GM19238 (cell line): ENCODE measurements at regions not wholly inside any gene's neighbourhood (a gene's known extent, or its start where the extent isn't known, plus 50 kb on each side); places are given as distances from the start of the nearest gene placed in this dataset.
"Not testable (repeated sequence)": the region's sequence is repeated elsewhere in the genome, so short reads cannot be mapped to it uniquely, and the experiment has no call there.

Experiments
- DNase-seq: peaks from one replicate; pipeline ENCODE4 v3.0.0; 2011; ENCODE audit warnings: low spot score; ENCODE audit not compliant: insufficient read length

DNA sequence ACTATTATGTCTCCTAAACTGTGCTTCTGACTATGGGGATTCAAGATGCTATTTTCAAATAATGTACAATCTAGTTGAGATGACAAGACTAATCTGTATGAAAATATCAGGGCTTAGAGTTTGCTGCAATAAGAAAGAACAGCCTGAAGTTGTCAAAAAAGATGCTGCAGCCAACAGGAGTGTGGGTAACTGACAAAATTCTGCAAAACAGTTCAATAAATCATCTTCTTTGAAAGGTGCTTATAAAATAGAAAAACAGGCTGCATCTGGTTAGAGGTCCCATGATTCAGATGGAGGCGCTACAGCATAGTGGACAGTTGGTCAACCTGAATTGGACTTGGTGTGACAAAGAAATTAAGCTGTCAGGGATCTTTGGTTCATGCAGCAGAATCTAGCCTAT, 511.0 kb downstream of the XPNPEP1 start:
- no peak for DNase-seq

DNA sequence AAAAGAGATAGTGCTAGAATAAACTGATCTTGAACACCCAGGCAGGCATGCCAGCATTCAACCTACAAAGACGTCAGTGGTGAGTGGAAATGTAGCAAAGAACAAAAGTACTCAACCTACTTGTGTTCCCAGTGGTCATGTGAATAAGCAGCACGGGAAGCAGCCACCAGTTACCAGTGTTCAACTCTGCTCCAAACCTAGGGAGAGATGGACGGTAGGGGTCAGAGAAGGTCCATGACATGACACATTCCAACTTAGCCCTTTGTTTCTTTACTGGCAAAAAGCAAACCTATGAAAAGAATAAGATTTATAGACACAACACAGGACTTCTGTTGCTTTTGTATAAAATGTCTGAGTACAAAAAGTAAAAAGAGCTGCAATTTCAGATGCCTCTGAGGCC, 511.4 kb downstream of the XPNPEP1 start:
- DNase-seq = no peak

DNA sequence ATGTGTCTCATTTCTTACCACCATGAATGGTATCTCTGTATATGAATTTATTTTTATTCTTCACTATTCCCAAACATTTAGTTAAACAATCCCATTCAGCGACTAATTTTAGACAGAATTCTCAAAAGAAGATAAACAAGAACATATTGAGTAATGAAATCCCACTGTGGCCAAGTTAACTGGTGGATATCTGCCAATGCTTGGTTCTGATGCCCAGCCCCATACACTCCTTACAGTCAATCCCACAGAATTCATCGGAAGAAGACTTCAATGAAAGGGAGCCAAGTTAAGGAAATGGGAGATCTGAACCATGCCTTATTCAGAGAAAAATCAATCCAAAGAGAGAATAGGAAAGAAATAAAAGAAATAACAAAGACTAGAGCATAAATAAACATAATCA, 518.0 kb downstream of the XPNPEP1 start:
- DNase-seq = no peak

DNA sequence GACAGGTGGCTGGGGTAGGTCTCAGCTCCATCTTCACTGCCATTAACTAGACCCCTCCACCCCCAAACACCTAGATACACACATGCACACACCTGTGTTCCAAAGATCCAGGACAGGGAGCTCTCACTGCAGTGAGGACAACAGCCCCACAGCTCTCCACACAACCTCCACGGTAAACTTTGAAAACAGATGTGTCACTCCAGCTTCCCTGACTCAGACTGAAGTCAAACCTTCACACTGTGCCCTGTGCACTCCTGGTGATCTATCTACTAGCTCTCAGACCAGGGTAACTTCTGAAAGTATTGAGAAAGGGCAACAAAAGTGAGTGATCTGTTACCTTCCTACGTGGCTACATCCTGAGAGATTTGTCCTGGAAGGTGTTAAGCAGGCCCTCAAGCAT, 519.8 kb downstream of the XPNPEP1 start:
- no peak for DNase-seq

DNA sequence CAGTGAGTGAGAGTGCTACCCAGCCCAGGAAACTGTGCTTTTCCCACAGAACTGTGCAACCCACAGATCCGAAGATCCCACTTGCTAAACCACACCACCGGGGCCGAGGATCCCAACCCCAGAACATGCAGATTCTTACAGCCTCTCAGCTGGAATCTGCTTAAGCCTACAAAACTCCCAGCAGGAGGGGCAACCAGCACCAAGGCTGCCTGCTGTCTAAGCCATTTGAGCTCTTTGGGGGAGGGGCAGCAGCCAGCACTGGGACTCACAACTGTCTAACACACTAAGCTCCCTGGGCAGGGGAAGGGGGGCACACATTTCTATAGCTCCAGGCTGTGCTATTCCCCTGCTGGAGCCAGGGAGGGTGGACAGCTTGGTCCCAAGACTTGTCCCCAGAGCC, 529.9 kb downstream of the XPNPEP1 start:
- no peak for DNase-seq

DNA sequence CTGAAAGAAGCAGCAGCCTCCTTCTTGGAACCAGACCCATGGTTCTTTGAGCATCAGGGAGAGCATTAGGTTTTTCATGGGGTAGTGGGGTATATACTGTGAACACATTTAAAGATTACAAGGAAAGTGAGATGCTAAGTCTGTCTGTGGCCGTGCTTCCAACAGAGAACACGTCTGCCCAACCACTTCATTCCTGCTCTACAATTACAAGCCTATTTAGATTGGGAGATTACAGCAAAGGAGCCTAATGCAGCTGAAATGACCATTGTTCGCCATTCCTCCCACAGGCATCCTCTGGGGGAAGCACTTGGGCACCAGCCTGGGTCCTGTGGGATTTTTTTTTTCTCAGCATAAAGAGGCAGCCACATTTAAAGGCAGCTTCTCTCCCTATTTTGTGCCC, 536.4 kb downstream of the XPNPEP1 start:
- DNase-seq = no peak

DNA sequence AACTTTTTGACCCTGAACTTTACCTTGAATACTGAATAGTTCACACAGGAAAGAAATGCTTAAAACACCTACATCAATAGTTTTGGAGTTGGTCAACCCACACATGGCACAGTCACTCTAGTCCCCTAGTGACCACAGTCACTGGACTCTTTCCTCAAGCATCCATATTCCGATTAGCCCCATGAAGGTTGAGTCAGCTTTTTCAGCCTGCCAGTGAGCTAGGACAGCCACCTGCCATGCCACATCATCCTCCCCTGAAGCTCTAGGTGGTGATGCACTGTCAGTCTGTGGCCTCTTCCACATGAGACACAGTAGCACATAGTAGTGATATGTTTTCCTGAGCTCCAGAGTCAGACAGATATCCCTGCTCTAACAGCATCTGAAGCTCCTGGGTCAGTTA, 537.2 kb downstream of the XPNPEP1 start:
- DNase-seq = no peak

DNA sequence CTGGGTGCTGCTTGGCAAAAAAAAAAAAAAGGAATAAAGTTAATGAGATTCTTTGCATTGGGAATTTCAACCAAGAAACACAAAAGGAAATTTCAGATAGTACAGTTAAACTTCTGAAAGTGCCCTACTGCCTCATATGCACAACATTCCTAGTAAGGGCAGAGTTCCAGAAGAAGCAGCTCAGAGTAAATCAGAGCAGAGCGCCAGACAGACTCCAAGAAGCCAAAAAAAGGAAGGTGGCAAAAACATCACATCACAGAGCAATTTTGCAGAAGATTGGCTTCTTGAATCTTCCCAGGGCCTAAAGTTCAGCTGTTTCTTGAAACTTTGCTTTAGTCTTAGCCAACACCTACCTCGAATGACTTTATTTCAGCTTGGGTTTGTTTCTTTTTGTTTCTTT, 544.1 kb downstream of the XPNPEP1 start:
- DNase-seq = no peak

DNA sequence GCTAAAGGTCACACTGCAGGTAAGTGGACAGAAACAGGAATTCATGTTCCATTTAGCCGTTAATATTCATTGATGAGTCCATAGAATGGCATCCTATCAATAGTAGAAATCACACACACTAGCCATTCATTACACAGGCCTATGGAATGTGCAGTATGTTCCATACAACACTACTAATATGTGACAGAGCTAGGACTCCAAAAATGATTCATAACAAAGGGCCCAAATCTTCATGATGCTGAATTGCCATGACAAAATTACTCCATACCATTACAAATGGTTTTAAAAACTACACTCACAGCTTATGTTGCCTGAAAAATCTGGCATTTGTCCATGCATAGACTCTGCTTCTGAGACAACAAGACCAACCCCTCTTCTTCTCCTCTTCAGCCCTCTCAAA, 549.1 kb downstream of the XPNPEP1 start:
- DNase-seq = no peak

DNA sequence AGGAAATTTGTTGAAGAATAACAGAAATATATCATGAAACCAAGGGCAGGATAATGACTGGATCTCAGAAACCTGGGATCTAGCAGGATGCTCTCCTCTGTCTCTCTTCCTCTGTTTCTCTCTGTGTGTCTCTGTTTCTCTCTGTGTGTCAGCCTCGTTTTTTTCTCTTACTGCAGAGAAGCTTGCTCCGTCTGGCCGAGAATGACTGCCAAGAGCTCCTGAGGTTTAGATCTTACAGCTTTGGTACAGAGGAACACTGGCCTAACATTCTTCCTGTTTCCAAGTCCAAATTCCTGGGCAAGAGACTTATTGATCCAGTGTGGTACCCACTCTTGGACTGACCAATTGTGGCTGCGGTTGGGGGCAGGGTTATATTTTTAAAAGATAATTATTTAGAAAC, 564.0 kb downstream of the XPNPEP1 start:
- no peak for DNase-seq

DNA sequence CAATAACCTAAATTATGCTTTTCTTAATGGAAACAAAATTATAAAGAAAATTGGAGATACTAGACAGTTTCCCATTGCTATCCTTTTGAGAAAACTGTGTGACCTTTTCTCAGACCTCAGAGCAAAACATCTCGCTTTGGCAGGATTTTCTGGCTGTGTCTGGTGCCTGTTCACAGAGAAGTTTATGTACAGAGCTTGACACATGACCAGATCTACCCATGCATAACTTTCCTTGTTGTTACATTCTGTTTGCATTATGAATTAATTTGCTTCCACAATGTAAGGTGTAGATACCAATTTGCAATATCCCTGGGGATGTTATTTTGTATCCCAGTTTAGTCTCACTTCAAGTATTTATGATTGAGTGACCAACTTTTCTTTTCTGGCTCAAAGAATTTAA, 565.0 kb downstream of the XPNPEP1 start:
- DNase-seq = no peak

DNA sequence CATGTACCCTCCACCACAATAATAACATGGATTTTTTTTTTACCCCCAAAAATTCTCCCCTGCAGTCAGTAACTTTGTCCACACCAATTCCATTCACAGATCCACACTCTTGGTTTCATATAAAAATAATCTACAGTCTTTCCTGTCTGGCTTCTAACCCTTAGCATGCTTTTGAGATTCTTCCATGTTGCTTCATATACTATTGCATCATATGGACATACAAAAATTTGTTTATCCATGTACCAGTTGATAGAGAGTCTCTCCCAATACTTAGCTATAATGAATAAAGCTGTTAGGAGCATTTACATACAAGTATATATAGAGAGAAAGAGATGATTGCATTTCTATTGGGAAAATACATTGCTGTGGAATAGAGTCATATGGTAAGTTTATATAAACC, 575.0 kb downstream of the XPNPEP1 start:
- DNase-seq = no peak

DNA sequence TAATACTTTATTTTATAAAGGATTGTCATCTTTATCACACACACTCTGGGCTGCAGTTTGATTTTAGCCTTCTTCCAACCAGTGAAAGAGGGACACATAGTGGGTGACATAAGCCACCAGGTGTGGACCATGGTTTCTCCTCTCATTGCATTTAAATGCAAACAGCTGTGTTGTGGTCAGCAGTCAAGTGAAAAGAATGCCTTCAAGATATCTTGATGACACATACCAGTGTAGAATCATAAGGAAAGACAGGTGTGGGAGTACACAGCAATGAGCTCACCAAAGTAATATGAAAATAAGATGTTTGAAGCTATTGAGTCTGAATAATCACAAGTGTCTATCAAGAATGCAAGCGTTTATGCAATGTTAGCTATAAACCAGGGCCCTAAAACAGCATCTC, 580.0 kb downstream of the XPNPEP1 start:
- no peak for DNase-seq

DNA sequence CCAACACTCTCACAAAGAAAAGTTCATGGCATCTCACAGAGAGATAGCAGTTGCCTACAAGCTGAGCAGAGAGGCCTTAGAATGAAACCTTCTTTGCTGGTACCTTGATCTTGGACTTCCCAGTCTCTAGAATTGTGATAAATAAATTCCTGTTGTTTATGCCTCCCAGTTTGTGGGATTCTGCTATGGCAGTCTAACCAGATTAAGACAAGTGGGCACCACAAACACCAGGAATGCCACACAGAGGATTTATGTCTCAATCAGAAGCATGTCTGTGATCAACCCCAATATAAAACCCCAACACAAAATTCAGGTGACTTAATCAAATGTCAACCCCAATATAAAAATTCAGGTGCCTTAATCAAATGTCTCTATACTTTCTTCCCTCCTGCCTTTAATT, 581.3 kb downstream of the XPNPEP1 start:
- DNase-seq = no peak

DNA sequence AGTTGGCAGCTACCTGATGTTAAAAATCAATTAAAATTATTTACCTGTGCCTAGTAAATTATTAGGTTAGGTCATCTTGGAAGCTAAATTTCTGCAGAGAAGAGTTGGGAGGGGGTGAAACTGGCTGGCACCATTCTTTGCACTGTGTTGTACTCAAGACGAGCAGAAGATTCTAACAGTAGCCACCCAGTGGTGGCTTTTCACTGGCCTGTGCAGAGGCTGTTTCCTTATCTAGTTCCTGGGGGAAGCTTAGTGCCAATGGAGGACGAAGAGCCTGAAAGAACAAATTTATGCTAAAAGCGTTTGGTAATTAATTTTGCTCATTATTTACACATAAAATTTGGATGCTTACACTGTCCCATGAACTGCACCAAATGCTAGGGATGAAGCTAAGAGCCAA, 595.3 kb downstream of the XPNPEP1 start:
- DNase-seq = no peak

DNA sequence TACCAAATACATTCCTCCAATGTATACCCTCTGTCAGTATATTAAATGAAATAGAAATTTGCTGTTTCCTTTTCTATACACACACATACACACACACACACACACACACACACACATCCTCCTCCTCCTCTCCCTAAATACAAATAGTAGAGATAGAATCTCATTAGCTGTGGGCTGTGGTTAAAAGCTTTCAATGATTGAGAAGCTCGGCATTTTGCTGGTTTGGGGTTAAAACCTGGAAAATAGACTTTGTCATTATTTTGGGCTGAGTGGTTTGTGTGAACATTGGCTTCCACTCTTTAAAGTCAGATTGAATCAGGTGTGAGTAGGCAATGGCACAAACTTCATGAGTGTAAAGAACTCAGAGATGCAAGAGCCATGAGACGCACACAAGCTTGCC, 596.0 kb downstream of the XPNPEP1 start:
- no peak for DNase-seq

DNA sequence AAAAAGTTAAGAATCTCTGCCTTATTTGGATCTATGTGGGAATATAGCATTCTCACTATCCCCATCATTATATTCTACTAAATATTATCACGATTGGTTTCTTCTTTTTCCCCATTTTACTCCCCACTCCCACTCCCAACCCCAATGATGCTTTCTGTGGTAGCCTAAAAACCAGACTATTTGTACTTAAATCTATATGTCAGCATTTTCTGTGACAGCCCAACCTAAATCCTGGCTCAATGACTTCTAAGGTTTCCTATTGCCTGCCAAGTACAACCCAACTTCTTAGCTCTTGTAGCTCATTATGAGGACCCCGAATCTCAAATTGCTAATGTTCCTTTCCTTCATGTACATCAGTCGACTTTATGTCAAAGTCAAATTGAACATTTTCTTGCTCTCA, 598.6 kb downstream of the XPNPEP1 start:
- no peak for DNase-seq

DNA sequence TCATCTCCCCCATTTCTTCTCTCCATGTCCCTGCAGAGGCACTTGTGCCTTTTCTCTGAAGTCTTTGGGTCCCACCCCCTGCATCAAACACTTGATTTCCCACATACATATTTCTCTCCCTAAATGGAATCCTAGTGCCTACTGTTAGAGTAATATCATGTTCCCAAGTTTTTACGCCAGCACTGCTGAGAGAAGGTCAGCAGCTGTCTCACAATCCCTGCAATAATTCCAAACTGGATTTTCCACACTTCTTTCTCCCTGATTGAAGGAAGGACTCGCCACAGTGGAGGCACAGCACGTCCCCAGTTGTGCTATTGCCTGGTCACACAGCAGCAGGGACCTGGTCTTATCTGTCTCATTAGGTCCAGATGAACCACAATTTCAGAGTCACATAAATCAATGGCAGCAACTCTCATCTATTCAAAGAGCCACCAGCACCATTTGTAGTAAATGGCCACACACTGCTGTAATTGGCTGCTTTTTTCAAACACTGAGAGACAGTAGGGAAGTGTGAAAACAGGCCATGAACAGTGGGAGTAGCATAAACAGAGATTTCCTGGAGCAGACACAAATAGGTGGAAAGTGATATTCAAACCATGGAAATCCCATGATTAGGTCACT, 605.5 kb downstream of the XPNPEP1 start:
- no peak for DNase-seq

DNA sequence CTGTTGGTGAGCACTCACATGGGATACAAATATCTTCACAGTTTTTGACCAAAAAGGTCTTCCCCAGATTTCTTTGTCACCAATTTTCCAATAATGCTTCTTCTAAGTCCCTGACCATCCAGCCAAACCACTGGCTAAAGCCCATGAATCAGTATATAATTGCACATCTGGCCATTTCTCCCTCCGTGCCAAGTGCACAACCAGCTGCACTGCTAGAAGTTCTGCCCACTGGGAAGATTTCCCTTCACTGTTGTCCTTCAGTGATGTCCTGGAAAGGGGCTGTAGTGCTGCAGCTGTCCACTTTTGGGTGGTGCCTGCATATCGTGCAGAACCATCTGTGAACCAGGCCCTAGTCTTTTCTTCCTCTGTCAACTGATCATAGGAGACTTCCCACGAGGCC, 609.3 kb downstream of the XPNPEP1 start:
- DNase-seq = not testable (repeated sequence)

DNA sequence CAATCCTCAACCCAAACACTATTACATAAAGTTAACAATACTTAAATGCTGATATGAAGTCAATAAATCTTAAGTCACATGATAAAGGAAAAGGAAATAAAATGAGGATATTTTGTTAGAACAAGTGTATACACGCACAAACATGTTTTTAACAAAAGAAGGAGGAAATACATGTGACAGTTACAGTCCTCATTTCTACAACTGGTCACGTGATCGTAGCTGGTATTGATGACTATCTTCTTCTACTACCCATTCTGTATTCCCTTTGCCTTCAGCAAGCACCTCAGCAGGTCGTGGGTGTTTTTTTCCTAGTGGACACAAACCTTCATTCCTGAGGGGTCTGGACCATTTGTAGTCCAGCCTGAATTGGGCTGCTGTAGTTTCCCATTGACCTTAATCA, 610.8 kb downstream of the XPNPEP1 start:
- not testable (repeated sequence) for DNase-seq

DNA sequence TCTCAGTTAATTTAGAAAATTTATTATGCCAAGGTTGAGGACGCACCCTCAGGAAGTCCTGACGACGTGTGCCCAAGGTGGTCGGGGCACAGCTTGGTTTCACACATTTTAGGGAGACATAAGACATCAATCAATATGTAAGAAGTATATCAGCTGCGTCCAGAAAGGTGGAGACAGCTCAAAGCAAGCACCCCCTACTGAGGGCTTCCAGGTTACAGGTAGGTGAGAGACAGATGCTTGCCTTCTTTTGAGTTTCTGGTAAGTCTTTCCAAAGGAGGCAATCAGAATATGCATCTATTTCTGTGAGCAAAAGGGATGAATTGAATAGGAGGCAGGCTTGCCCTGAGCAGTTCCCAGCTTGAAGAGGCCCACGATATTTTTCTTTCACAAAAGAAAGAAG, 614.3 kb downstream of the XPNPEP1 start:
- DNase-seq = no peak

DNA sequence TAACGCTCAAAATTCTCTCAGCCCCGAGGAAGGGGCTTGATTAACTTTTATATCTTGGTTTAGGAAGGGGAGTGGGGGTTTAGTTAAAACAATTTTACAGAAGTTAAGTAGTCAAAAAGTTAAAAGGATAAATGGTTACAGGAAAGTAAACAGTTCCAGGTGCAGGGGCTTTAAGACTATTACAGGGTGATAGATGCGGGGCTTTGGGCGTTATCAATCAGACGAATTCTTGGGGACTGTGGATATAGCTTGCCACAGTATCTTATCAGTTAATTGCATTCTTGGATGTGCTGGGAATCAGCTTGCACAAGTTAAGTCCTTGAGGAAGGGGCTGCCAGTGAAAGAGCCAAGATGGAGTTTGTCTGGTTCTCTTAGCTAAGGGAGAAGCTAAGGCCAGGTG, 616.2 kb downstream of the XPNPEP1 start:
- not testable (repeated sequence) for DNase-seq

DNA sequence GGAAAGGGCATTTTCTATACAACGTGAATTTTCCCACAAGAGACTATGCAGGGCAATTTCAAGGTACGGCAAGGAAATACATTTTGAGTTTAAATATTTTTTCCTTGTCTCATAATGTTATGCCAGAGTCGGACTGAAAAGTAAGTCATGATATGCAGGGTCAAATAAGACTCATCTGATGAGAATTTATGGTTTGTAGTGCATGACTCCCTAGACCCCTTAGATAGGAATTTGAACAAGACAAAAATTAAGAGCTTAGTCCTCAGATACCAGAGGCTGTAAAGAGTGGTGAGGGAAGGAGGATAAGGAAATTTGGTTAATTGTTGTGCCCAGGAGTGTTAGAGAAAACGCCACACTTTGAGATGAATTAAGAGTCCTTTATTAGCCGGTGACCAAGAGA, 616.6 kb downstream of the XPNPEP1 start:
- no peak for DNase-seq

DNA sequence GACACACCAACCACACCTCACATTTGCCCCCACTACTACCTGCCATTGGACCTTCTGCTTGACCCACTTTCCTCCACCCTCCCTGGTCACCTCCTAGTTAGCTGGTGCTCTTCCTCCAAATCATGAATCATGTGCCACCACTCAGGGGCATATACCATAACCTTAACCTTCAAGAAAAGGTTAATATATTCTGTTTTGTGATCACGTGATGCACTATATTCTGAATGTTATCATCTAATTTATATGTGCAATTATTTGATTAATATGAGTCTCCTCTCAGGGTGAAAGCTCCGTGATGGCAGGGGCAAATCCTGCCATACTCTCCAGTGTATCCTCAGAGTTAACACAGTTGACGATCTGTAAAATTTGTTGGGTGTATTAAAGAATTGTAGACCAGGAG, 635.5 kb downstream of the XPNPEP1 start:
- no peak for DNase-seq
